ENCODE measurements at regions not wholly inside any gene's neighbourhood (a gene's known extent, or its start where the extent isn't known, plus 50 kb on each side); places are given as distances from the start of the nearest gene placed in this dataset.

GRCh38 chr4:3849140-3849539 lies 83.0 kb downstream of the ADRA2C start:
- TF ChIP-seq, protein P1, sequence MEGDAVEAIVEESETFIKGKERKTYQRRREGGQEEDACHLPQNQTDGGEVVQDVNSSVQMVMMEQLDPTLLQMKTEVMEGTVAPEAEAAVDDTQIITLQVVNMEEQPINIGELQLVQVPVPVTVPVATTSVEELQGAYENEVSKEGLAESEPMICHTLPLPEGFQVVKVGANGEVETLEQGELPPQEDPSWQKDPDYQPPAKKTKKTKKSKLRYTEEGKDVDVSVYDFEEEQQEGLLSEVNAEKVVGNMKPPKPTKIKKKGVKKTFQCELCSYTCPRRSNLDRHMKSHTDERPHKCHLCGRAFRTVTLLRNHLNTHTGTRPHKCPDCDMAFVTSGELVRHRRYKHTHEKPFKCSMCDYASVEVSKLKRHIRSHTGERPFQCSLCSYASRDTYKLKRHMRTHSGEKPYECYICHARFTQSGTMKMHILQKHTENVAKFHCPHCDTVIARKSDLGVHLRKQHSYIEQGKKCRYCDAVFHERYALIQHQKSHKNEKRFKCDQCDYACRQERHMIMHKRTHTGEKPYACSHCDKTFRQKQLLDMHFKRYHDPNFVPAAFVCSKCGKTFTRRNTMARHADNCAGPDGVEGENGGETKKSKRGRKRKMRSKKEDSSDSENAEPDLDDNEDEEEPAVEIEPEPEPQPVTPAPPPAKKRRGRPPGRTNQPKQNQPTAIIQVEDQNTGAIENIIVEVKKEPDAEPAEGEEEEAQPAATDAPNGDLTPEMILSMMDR (IDR thresholded peaks at IDR 0.05; ENCODE audit: low read depth, low read length, missing control alignments) = no peak
- no peak overlapping the region for H3K4me3 ChIP-seq (ENCODE audit: low read depth, low read length)
- no peak for DNase-seq (ENCODE audit: low read depth)

DNA sequence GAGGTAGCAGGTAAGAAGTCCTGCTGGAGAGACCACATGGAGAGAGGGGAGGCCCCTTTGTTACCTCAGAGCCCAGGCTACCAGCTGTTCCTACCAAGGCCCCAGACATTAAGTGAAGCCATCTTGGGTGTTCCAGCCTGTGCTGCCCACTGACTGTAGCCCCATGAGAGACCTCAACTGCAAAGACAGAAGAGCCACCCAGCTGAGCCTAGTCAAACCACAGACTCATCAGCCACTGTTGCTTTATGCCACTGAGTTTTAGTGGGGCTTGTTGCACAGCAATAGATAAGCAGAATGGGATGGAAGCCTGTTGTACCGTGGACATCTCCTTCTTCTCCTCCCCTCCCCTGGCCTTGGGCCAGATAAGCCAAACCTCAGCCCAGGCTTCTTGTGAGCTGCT lies 83.9 kb downstream of the ADRA2C start:
- TF ChIP-seq, protein P1 (IDR thresholded peaks at IDR 0.05; ENCODE audit: low read depth, low read length, missing control alignments) = no peak
- H3K4me3 ChIP-seq (ENCODE audit: low read depth, low read length) = no peak overlapping the region
- DNase-seq (ENCODE audit: low read depth) = no peak

- no peak overlapping the region for H3K4me3 ChIP-seq (ENCODE audit: low read depth, low read length)
- TF ChIP-seq, protein P1 (IDR thresholded peaks at IDR 0.05; ENCODE audit: low read depth, low read length, missing control alignments) = no peak
- no peak for DNase-seq (ENCODE audit: low read depth)
Observed at GRCh38 chr4:3851211-3851610, 85.0 kb downstream of the ADRA2C start.

DNA sequence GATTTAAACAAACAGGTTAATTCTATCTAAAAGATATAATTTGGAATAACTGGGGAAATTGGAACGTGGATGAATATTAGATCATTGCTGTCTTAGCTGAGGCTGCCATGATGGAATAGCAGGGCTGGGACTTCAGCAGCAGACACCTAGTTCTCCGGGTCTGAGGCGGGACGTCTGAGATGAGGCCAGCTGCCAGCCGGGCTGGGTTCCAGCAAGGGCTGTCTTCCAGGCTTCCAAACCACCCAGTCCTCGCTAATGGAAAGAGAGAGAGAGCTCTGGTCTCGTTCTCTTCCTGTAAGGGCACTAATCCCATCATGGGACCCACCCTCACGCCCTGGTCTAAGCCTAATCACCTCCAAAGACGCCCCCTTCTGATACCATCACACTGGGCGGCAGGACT lies 85.7 kb downstream of the ADRA2C start:
- no peak for DNase-seq (ENCODE audit: low read depth)
- TF ChIP-seq, protein P1 (IDR thresholded peaks at IDR 0.05; ENCODE audit: low read depth, low read length, missing control alignments) = no peak
- no peak overlapping the region for H3K4me3 ChIP-seq (ENCODE audit: low read depth, low read length)

- no peak for DNase-seq (ENCODE audit: low read depth)
- TF ChIP-seq, protein P1 (IDR thresholded peaks at IDR 0.05; ENCODE audit: low read depth, low read length, missing control alignments) = no peak
- H3K4me3 ChIP-seq (ENCODE audit: low read depth, low read length) = no peak overlapping the region
Observed at GRCh38 chr4:3852309-3852708, 86.1 kb downstream of the ADRA2C start.

DNA sequence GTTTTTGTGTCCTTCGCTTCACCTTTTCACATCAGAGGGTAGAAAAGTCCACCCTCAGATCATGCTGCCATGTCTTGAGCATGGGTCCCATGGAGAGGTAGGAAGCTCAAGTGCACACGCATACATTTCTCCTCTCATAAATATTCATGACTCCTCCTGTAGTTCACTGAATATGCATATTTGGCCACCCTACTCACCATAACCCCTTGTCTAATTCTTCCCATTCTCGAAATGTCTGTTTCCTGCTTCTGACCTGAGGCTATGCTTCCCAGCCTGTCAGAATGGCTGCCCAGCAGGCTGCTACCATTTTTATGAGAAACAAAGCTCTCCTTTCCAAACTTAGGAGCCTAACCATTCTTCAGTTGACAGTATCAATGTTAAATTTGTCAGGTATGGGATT lies 86.5 kb downstream of the ADRA2C start:
- TF ChIP-seq, protein P1 (IDR thresholded peaks at IDR 0.05; ENCODE audit: low read depth, low read length, missing control alignments) = no peak
- H3K4me3 ChIP-seq (ENCODE audit: low read depth, low read length) = no peak overlapping the region
- no peak for DNase-seq (ENCODE audit: low read depth)

DNA sequence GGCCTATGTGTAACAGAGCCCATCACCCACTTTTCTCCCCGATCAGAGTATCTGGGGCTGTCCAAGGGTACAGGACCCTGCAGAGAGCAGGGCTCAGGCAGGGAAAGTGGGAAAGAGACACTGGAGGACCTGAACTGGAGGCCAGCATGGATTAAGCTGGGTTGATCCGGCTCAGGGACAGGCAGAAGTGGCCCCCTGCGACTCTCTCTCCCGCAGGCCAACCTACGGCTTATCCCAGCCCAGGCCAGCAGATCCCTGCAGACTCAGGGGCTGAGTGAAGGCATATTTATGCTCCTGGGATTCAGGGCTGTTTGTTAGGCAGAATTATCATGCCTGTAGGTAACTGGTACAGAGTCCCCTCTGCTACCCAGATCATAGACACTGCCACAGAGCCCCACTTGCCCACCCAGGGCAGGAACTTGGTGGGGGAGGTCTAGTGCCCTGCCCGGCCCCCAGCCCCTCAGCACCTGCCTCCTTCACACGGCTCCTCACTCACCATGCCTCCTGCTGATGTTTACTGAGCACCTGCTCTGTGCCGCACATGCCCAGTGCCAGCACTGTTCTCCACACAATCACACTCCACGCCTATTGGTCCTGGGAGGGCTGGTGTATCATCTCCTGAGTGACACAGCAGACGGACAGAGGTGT lies 87.3 kb downstream of the ADRA2C start:
- no peak for DNase-seq (ENCODE audit: low read depth)
- TF ChIP-seq, protein P1 (IDR thresholded peaks at IDR 0.05; ENCODE audit: low read depth, low read length, missing control alignments) = no peak
- H3K4me3 ChIP-seq (ENCODE audit: low read depth, low read length) = no peak overlapping the region
